ENCODE measurements at regions not wholly inside any gene's neighbourhood (a gene's known extent, or its start where the extent isn't known, plus 50 kb on each side); places are given as distances from the start of the nearest gene placed in this dataset.

DNA sequence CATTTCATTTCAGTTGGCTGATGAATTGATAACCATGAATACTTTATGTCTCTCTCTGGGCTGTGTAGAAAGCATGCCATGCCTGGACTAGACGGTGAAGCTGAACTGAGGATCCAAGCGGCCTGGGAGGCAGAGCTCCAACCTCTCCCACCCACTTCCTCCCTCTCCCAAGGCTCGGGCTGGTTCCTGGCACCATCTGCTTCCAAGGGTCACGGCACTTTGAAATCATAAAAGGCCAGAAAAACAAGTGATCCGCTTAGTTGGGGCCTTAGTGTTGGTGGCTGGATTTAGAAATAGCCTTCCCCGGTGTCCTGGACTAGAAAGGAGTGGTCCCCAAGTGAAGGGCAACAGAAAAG, 202.4 kb upstream of the PMEPA1 start:
- no peak overlapping the region for H3K9ac ChIP-seq (ENCODE audit: low read length)
- no peaks in the 10 kb centered on the region for H3K27me3 ChIP-seq (ENCODE audit: insufficient read depth, low read length)
- H2AFZ ChIP-seq (ENCODE audit: low read length) = no peak overlapping the region
- no peaks in the 10 kb centered on the region for H3K9me2 ChIP-seq (ENCODE audit: low read depth, low read length)
- H3K9me3 ChIP-seq (ENCODE audit: low read length) = no peaks in the 10 kb centered on the region
- no peak overlapping the region for H3K27ac ChIP-seq (ENCODE audit: low read depth, low read length, poor library complexity, severe bottlenecking)
- no peaks in the 10 kb centered on the region for H3K4me1 ChIP-seq (ENCODE audit: insufficient read depth, low read length, severe bottlenecking)
- no peaks in the 10 kb centered on the region for H3K36me3 ChIP-seq (ENCODE audit: insufficient read depth, low read length)
- no peak overlapping the region for H3K4me3 ChIP-seq (ENCODE audit: low read depth, low read length, poor library complexity, severe bottlenecking)
- TF ChIP-seq EZH2 (IDR thresholded peaks at IDR 0.05; ENCODE audit: borderline replicate concordance, low read length) = no peak
- TF ChIP-seq, protein P1, sequence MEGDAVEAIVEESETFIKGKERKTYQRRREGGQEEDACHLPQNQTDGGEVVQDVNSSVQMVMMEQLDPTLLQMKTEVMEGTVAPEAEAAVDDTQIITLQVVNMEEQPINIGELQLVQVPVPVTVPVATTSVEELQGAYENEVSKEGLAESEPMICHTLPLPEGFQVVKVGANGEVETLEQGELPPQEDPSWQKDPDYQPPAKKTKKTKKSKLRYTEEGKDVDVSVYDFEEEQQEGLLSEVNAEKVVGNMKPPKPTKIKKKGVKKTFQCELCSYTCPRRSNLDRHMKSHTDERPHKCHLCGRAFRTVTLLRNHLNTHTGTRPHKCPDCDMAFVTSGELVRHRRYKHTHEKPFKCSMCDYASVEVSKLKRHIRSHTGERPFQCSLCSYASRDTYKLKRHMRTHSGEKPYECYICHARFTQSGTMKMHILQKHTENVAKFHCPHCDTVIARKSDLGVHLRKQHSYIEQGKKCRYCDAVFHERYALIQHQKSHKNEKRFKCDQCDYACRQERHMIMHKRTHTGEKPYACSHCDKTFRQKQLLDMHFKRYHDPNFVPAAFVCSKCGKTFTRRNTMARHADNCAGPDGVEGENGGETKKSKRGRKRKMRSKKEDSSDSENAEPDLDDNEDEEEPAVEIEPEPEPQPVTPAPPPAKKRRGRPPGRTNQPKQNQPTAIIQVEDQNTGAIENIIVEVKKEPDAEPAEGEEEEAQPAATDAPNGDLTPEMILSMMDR (IDR thresholded peaks at IDR 0.05; ENCODE audit: low read length) = no peak
- H3F3A ChIP-seq (ENCODE audit: insufficient read depth, low read length) = no peaks in the 10 kb centered on the region
- H4K20me1 ChIP-seq (ENCODE audit: insufficient read depth, low read length) = no peaks in the 10 kb centered on the region
- no peak overlapping the region for H3K4me2 ChIP-seq (ENCODE audit: low read length)
- H3K79me2 ChIP-seq (ENCODE audit: insufficient read depth, low read length) = no peaks in the 10 kb centered on the region

DNA sequence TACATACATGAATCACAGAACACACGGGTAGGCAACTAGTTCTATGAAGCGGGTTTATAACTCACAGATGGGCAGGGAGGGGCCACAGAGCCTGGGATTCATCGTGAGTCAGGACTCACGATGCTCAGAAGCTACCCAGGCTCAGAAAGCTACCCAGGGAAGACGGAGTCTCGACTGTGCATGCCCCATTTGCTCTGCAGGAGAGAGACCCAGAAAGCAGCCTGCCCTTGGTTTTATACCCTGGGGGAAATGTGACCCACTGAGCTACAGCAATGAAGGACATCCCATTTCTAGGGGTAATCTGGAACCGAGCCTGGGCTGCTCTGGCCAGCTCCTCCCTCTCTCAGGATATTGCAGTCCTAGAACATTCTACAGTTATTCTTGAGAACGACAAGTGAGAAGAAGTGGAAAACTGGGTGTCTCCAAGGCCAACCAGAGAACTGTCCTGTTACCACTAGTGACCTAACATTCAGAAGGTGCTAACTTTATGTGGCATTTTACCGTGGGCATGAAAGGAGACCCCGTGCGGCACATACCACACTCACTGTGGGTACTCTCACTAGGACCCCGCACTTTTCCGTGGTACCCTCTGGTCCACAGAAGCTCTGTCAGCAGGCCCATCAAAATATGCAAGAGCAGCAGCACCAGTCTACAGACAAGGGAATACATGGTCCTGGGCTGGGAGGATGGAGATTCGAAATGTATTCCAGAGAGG, 201.9 kb upstream of the PMEPA1 start:
- no peak for TF ChIP-seq EZH2 (IDR thresholded peaks at IDR 0.05; ENCODE audit: borderline replicate concordance, low read length)
- TF ChIP-seq, protein P1 (IDR thresholded peaks at IDR 0.05; ENCODE audit: low read length) = no peak
- Histone ChIP-seq H4K20me1 (ENCODE audit: insufficient read depth, low read length) (no peaks in the 10 kb centered on the region), H2AFZ (ENCODE audit: low read length) (no peak overlapping the region), H3K79me2 (ENCODE audit: insufficient read depth, low read length) (no peaks in the 10 kb centered on the region), H3K27ac (ENCODE audit: low read depth, low read length, poor library complexity, severe bottlenecking) (no peak overlapping the region), H3K4me2 (ENCODE audit: low read length) (no peak overlapping the region), H3K9me3 (ENCODE audit: low read length) (no peaks in the 10 kb centered on the region), H3F3A (ENCODE audit: insufficient read depth, low read length) (no peaks in the 10 kb centered on the region), H3K9me2 (ENCODE audit: low read depth, low read length) (no peaks in the 10 kb centered on the region), H3K4me3 (ENCODE audit: low read depth, low read length, poor library complexity, severe bottlenecking) (no peak overlapping the region), H3K9ac (ENCODE audit: low read length) (no peak overlapping the region), H3K4me1 (ENCODE audit: insufficient read depth, low read length, severe bottlenecking) (no peaks in the 10 kb centered on the region), H3K36me3 (ENCODE audit: insufficient read depth, low read length) (no peaks in the 10 kb centered on the region), H3K27me3 (ENCODE audit: insufficient read depth, low read length) (no peaks in the 10 kb centered on the region)

DNA sequence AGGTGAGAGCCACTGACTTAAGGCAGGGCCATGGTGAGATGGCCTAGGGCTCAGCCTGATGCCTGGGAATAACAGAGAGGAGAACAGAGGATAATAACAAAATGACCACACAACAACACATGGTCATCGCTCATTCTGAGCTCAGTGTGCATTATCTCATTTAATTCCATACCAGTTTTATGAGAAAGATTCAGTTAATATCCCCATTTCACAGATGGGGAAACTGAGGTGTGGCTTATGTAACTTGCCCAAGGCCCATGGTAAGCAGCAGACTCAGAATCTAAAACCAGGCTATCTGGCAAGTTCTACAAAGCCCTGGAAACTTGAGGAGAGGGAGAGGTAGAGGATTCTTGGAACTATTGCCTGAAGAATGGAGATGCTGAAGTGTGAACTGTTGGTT, 200.9 kb upstream of the PMEPA1 start:
- Histone ChIP-seq H3K4me3 (ENCODE audit: low read depth, low read length, poor library complexity, severe bottlenecking) (no peak overlapping the region), H2AFZ (ENCODE audit: low read length) (no peak overlapping the region), H3K27ac (ENCODE audit: low read depth, low read length, poor library complexity, severe bottlenecking) (no peak overlapping the region), H3K27me3 (ENCODE audit: insufficient read depth, low read length) (no peaks in the 10 kb centered on the region), H3K4me2 (ENCODE audit: low read length) (no peak overlapping the region), H3F3A (ENCODE audit: insufficient read depth, low read length) (no peaks in the 10 kb centered on the region), H3K9ac (ENCODE audit: low read length) (no peak overlapping the region), H3K4me1 (ENCODE audit: insufficient read depth, low read length, severe bottlenecking) (no peaks in the 10 kb centered on the region), H3K79me2 (ENCODE audit: insufficient read depth, low read length) (no peaks in the 10 kb centered on the region), H3K9me3 (ENCODE audit: low read length) (no peaks in the 10 kb centered on the region), H3K36me3 (ENCODE audit: insufficient read depth, low read length) (no peaks in the 10 kb centered on the region), H3K9me2 (ENCODE audit: low read depth, low read length) (no peaks in the 10 kb centered on the region), H4K20me1 (ENCODE audit: insufficient read depth, low read length) (no peaks in the 10 kb centered on the region)
- no peak for TF ChIP-seq EZH2 (IDR thresholded peaks at IDR 0.05; ENCODE audit: borderline replicate concordance, low read length)
- TF ChIP-seq, protein P1 (IDR thresholded peaks at IDR 0.05; ENCODE audit: low read length) = no peak

Data from OCI-LY1 (cell line).